Activated T-cell treated with anti-CD3 and anti-CD28 coated beads for 48 hours (primary cell): ENCODE measurements at regions not wholly inside any gene's neighbourhood (a gene's known extent, or its start where the extent isn't known, plus 50 kb on each side); places are given as distances from the start of the nearest gene placed in this dataset.
"Not testable (repeated sequence)": the region's sequence is repeated elsewhere in the genome, so short reads cannot be mapped to it uniquely, and the experiment has no call there.

Source experiments
- DNase-seq: peaks from one replicate; pipeline ENCODE4 v3.0.0-alpha.2; 2020; ENCODE audit warnings: low read depth

GRCh38 chrX:50967736-50968135 is 57.2 kb downstream of the BMP15 start:
- DNase-seq, result no peak

GRCh38 chrX:50968871-50969635 is 58.5 kb downstream of the BMP15 start:
- not testable (repeated sequence) for DNase-seq

- peak; percentile 1 for DNase-seq
Measured at GRCh38 chrX:50971395-50971794, 60.9 kb downstream of the BMP15 start.

GRCh38 chrX:50973199-50973598 is 62.7 kb downstream of the BMP15 start:
- no peak for DNase-seq

DNA sequence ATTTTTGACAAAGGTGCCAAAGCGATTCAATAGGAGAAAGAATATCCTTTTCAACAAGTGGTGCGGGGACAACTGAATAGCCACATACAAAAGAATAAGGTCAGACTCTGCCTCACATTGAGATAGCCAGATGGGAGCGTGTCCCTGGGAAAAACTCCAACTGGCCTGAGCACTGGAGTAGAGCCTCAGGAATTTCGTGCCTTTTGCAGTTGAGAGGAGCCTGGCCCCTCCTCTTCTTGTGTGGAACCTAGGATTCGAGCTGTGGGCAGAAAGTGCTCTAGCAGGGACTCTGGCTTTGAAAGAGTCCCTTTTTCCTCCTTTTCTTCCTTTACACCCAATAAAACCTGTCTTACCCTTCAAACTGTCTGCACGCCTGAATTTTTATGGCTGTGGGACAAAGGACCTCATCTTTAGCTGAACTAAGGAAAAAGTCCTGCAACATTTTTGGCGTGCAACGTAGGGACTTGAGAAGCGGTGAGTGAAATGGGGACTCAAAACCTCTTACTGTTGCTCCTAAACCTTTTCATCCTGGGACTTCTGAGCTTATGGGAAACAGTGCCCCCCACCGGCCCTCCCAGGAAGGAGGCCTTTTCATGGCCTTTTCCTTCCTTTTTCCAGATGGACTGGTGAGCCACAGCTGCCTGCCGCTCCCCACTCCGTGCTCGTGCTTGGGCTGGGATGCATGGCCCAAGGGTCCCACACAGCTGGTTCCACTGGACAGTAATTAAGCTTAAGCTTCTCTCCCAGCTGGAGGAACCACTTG is 68.6 kb downstream of the BMP15 start:
- no peak for DNase-seq

DNA sequence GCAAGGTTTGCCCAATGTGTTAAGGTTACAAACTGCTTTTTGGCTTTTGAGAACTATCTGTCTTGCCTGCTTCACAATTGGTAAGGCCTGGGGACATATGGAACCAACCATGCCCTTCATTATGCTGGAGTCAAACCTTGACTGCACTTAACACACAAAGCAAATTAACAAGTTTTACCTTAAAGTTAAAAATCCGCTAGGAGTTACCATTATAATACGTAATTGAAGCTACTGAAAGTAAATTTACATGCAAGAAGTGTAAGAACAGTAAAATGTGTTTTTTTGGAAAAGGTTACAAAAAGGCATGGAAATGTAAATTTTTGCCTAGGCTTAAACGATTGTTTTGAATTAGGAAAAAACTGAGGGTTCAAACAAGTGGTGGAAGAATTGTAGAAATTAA is 69.7 kb downstream of the BMP15 start:
- no peak for DNase-seq

DNA sequence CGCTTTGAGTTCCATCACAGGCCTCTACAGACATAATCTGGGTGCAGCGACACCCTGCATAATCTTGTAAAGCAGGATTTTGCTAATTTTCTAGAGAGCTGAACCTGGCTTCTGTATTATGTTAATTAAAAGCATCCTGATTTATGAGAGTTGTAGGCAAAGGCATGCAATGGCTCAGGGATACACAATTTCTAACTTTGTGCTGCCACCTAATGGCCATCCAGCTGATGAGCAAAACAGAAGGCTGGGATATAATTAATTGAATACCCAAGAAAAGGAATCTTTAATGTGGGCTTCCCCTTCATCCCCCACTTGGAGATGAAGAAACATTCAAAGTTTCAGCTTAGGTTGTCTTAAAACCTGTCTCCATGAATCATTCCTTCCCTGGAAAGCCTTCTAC is 78.1 kb downstream of the BMP15 start:
- no peak for DNase-seq

DNA sequence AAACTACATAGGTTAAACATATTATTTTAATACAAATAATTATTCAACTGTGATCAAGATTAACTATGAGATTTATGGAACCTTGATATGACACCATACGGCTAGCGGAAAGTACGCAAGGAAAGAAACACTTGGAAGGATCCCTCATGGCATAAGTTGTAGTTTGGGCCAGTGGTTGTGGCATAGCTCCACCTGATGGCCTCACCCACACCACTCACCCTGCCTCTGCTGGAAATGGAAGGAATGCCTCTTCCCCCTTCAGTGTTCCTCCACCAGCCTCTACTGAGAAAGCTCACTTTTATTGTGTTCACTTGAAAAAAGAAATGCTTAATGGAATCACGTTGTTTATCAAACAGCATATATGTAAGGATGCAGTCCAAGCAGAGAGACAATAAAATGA is 86.4 kb downstream of the BMP15 start:
- no peak for DNase-seq

DNA sequence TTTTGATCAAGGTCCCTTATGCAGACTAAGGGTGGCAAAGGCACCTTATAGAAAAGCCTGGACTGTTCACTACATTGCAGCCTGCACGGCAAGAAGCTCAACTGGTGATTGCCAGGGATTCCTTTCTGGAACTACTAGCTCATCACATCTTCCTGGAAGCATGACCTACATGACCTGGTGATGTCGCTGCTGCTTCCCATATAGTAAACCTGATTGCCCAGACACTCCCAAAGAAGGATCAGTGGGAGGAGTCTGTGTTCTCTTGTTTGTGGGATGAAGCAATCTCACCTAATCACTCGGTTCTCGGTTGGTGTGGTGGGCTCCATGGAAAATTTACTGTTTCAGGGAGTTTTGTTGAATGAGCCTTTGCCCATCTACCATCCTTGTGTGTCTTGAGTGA is 89.8 kb downstream of the BMP15 start:
- not testable (repeated sequence) for DNase-seq

- not testable (repeated sequence) for DNase-seq
Measured at GRCh38 chrX:51001733-51002632, 91.4 kb downstream of the BMP15 start.

GRCh38 chrX:51006064-51006463 is 95.5 kb downstream of the BMP15 start:
- DNase-seq, result no peak

- no peak for DNase-seq
Measured at GRCh38 chrX:51024106-51024696, 113.7 kb downstream of the BMP15 start.

- DNase-seq, result no peak
Measured at GRCh38 chrX:51026862-51027261, 116.3 kb downstream of the BMP15 start.

GRCh38 chrX:51035746-51036145 is 125.2 kb downstream of the BMP15 start:
- DNase-seq, result no peak

DNA sequence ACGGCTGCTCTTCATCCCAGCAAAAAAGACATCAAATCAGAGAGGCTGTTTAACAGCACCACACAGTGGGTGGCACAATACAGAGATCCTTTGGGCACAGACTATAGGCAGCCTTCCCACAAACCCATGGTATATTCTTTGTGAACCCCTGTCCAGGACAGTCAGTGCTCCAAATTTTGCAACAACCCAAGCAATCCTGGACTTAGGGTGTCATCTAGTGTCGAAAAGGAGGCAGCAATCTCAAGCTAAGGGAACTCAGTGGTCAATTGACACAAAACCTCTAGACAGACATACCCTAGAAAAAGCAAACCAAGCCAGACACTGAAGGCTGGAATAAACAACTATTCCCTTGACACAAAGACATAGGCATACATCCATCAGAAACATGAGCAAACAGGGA is 137.4 kb downstream of the BMP15 start:
- no peak for DNase-seq

- DNase-seq, result no peak
Measured at GRCh38 chrX:51053741-51054140, 143.2 kb downstream of the BMP15 start.

GRCh38 chrX:51098046-51098445 is 187.5 kb downstream of the BMP15 start:
- no peak for DNase-seq

DNA sequence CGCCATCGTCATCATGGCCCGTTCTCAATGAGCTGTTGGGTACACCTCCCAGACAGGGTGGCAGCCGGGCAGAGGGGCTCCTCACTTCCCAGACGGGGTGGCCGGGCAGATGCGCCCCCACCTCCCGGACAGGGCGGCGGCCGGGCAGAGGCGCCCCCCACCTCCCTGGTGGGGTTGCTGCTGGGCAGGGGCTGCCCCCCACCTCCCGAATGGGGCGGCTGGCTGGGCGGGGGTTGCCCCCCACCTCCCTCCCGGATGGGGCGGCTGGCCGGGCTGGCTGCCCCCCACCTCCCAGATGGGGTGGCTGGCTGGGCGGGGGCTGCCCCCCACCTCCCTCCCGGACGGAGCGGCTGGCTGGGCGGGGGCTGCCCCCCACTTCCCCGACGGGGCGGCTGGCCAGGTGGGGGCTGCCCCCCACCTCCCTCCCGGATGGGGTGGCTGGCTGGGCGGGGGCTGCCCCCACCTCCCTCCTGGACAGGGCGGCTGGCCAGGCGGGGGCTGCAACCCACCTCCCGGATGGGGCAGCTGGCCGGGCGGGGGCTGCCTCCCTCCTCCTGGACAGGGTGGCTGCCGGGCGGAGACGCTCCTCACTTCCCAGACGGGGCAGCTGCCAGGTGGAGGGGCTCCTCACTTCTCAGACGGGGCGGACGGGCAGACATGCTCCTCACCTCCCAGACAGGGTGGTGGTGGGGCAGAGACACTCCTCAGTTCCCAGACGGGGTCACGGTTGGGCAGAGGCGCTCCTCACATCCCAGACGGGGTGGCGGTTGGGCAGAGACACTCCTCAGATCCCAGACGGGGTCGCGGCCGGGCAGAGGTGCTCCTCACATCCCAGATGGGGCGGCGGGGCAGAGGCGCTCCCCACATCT is 208.8 kb downstream of the BMP15 start:
- DNase-seq, result not testable (repeated sequence)

DNA sequence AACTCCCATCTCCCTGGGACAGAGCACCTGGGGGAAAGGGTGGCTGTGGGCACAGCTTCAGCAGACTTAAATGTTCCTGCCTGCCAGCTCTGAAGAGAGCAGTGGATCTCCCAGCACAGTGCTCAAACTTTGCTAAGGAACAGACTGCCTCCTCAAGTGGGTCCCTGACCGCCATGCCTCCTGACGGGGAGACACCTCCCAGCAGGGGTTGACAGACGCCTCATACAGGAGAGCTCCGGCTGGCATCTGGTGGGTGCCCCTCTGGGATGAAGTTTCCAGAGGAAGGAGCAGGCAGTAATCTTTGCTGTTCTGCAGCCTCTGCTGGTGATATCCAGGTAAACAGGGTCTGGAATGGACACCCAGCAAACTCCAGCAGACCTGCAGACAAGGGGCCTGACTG is 206.9 kb upstream of the NUDT10 start:
- not testable (repeated sequence) for DNase-seq

DNA sequence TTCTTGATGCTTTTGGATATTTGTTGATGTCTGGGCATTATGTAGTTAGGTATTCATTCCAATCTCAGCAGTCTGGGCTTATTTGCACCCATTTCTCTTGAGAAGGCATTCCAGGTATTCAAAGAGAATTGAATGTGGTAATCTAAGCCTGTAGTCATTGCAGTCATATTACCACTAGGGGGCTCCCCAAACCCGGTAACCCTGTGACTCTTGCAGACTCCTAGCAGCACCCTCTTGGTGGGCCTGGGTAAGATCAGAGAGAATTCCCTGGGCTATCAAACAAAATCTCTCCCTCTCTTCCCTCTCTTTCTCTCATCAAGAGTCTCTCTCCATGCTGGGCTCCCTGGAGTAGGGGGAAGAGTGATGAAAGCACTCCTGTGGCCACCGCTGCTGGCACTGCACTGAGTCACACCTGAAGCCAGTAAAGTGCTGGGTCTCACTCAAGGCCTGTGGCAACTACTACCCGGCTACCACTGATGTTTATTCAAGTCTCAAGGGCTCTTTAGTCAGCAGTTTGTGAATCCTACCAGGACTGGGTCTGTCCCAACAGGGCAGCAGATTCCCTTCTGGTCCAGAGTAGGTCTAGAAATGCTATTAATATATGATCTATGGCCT is 187.7 kb upstream of the NUDT10 start:
- DNase-seq, result no peak

- no peak for DNase-seq
Measured at GRCh38 chrX:51148848-51149247, 183.8 kb upstream of the NUDT10 start.
